ENCODE measurements at regions not wholly inside any gene's neighbourhood (a gene's known extent, or its start where the extent isn't known, plus 50 kb on each side); places are given as distances from the start of the nearest gene placed in this dataset.
A peak's percentile ranks its signal among the peaks of the same experiment; 100 is the strongest.

DNA sequence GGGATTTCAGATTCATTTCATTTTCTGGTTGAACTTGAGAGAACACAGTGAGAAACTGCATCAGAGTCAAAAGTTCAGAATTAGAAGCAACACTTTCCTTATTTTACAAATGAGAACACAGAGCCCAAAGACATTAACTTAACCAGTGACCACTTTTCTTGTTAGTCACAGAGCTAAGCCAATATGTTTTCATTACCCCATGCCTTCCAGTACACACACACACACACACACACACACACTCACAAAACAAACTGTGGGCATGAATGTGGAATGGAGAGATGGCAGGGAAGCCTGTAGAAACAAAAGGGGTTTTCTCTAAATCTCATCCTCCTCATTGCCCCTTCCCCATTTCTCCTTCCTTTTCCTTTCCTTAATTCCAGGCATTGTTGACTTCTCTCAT, 267.4 kb upstream of the GADL1 start:
- H3K27ac Mint-ChIP-seq: no peak overlapping the region
- ATAC-seq (replicated peaks): no peak
- H3K4me1 Mint-ChIP-seq (ENCODE audit: low read depth in 2 of 2): peaks cover 4% of the 10 kb centered on the region in 2 donors
- no peak for DNase-seq
- H3K36me3 Mint-ChIP-seq (ENCODE audit: insufficient read depth): no peaks in the 10 kb centered on the region
- no peak overlapping the region for H3K4me3 Mint-ChIP-seq
- no peaks in the 10 kb centered on the region for H3K9me3 Mint-ChIP-seq
- H3K27me3 Mint-ChIP-seq: no peaks in the 10 kb centered on the region

DNA sequence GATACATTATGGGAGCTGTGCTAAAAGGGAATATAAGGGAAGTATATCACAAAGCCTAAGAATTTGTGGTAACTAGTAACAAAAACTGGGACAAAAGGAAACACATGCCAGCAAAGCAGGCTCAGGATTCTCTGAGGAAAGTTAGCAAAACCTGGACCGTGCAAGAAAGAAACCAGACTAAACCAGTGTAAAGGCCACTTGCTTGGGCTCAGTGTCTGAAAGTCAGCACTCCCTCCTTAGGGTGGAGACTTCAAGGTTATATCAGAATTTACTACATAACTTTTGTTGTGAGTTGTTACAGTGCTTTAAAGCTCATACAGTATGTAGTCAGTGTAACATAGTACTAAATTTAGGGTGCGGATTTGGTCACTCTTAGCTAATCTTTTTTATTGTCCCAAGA, 269.9 kb upstream of the GADL1 start:
- no peaks in the 10 kb centered on the region for H3K27me3 Mint-ChIP-seq
- DNase-seq: no peak
- no peaks in the 10 kb centered on the region for H3K4me1 Mint-ChIP-seq (ENCODE audit: low read depth in 2 of 2)
- H3K9me3 Mint-ChIP-seq: no peaks in the 10 kb centered on the region
- H3K27ac Mint-ChIP-seq: no peak overlapping the region
- H3K4me3 Mint-ChIP-seq: no peak overlapping the region
- ATAC-seq (replicated peaks): no peak
- no peaks in the 10 kb centered on the region for H3K36me3 Mint-ChIP-seq (ENCODE audit: insufficient read depth)

DNA sequence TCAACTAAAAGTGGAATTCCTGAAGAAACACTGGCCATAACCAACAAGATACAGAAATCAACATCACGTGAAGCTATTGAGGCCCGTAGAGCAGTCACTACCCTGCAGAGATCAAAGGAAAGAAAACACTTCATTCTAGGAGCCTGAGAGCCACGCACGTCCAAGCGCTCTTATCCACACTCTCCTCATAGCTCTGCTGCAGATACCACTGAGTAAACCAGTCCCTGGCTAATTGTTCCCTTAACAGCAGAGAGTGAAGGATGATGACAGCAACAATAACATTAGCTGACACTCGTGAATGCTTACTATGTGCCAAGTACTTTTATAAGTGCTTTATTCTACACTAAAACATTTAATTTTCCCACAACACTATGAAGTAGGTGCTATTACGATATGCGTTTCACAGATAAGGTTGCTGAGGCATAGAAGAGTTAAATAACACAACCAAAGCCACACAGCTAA, 271.0 kb upstream of the GADL1 start:
- ATAC-seq (replicated peaks): no peak
- DNase-seq: no peak

DNA sequence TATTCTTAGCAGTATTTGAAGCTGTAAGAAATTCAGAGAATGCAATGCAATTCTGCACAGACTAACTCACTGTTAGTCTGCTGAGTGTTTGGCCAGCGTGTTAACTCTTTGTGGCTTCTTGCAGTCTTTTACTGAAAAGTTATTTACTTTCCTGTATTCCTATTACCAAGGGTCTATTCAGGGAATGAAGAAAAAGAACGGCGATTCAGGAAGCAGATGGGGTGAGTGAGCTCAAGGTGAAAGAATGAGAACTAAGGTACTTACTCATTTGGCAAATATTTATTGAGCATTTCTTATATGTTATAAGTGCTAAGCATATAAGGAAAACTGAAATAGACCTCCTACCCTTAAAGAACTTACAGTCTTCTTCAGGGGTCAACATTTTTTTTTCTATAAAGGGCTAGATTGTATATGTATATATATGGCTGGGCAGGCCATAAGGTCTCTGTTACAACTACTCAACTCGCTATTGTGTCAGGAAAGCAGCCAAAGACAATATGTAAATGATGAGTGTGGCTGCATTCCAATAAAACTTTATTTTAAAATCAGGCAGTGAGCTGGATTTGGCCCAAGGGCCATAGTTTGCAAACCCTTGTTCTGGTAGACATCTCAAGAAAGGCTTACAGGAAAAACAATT, 271.9 kb upstream of the GADL1 start:
- H3K36me3 Mint-ChIP-seq (ENCODE audit: insufficient read depth): no peaks in the 10 kb centered on the region
- no peak for ATAC-seq (replicated peaks)
- H3K4me3 Mint-ChIP-seq: no peak overlapping the region
- no peaks in the 10 kb centered on the region for H3K27me3 Mint-ChIP-seq
- DNase-seq: no peak
- H3K27ac Mint-ChIP-seq: peak overlapping the region in 1 of 2 donors; percentile 59
- no peaks in the 10 kb centered on the region for H3K9me3 Mint-ChIP-seq
- peaks cover 0 to 2% of the 10 kb centered on the region in 2 donors for H3K4me1 Mint-ChIP-seq (ENCODE audit: low read depth in 2 of 2)

More for the DNA sequence above, 271.0 kb upstream of the GADL1 start:
- Mint-ChIP-seq H3K27me3 (no peaks in the 10 kb centered on the region), H3K27ac (no peak overlapping the region), H3K4me1 (ENCODE audit: low read depth in 2 of 2) (no peaks in the 10 kb centered on the region), H3K4me3 (no peak overlapping the region), H3K9me3 (no peaks in the 10 kb centered on the region), H3K36me3 (ENCODE audit: insufficient read depth) (no peaks in the 10 kb centered on the region)

DNA sequence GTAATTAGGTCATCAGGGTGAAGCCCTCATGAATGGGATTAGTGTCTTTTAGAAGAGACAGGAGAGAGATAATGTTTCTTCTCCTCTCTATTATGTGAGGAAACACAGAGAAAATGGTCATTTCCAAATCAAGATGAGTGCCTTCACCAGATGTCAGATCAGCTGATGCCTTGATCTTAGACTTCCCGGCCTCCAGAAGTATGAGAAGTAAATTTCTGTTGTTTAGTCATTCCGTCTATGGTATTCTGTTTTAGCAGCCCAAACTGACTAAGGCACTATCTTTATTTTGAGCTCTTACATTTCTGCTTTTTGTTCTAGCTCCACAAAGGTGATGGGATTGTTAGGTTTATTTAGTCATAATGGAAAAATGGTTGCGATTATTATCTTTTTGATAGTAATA, 273.2 kb upstream of the GADL1 start:
- no peaks in the 10 kb centered on the region for H3K9me3 Mint-ChIP-seq
- no peak for DNase-seq
- H3K36me3 Mint-ChIP-seq (ENCODE audit: insufficient read depth): no peaks in the 10 kb centered on the region
- H3K4me1 Mint-ChIP-seq (ENCODE audit: low read depth in 2 of 2): peaks cover 0 to 2% of the 10 kb centered on the region in 2 donors
- ATAC-seq (replicated peaks): no peak
- H3K4me3 Mint-ChIP-seq: no peak overlapping the region
- no peak overlapping the region for H3K27ac Mint-ChIP-seq
- no peaks in the 10 kb centered on the region for H3K27me3 Mint-ChIP-seq

DNA sequence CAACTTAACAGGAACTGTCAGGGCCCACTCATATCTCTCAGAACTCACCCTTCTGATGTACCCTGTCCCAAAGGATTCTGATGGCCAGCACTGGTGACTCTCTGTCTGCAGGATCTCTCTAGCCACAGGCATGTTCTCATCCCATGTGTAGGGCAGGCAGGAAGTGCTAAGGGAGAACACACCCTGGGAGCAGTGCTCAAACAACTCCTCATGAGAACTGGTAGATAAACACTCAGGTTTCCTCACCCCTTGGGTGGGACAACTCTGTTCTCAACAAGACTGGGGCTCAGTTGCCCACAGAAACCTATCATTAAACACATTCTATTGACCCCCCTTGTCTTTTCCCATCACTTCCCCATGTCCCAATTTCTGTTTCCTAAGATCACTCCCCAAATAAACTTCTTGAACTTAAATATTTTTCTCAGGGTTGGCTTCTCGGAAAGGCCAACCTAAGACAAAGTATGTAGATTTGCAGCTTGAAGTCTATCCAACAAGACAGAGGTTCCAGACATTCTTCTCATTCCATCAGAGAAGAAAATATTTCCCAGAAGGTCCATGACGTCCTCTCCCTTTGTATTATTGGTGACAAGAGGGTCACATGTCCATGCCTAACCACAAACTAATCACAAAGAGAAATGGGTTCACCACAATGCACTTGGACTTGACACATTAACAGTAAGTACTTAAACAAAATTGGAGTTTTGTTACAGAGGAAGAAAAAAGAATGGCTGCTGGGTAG, 276.6 kb upstream of the GADL1 start:
- no peak overlapping the region for H3K4me3 Mint-ChIP-seq
- DNase-seq: no peak
- no peaks in the 10 kb centered on the region for H3K9me3 Mint-ChIP-seq
- no peaks in the 10 kb centered on the region for H3K36me3 Mint-ChIP-seq (ENCODE audit: insufficient read depth)
- H3K4me1 Mint-ChIP-seq (ENCODE audit: low read depth in 2 of 2): peaks cover 0 to 2% of the 10 kb centered on the region in 2 donors
- H3K27me3 Mint-ChIP-seq: no peaks in the 10 kb centered on the region
- no peak for ATAC-seq (replicated peaks)
- no peak overlapping the region for H3K27ac Mint-ChIP-seq

DNA sequence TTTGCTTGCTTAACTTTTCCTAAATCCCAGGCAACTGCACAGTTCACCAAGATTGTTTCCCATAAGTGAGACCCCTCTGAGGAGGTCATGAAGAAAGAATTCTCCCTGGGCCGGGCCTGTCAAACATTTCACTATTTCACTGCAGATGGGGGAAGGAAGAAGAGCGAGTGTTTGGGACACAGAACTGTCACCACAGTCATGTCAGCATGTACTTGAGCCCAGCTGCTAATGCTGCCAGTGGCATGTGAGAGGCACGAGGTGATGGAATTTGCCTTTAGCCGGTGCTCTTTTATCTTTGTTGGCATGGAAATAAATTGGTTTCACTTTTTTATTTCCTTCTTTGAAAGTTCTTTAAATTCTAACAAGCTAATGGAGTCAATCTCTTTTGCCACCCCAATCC, 277.9 kb upstream of the GADL1 start:
- H3K27ac Mint-ChIP-seq: no peak overlapping the region
- H3K9me3 Mint-ChIP-seq: no peaks in the 10 kb centered on the region
- peaks cover 0 to 2% of the 10 kb centered on the region in 2 donors for H3K4me1 Mint-ChIP-seq (ENCODE audit: low read depth in 2 of 2)
- H3K36me3 Mint-ChIP-seq (ENCODE audit: insufficient read depth): no peaks in the 10 kb centered on the region
- no peak for DNase-seq
- no peak overlapping the region for H3K4me3 Mint-ChIP-seq
- no peak for ATAC-seq (replicated peaks)
- H3K27me3 Mint-ChIP-seq: no peaks in the 10 kb centered on the region

DNA sequence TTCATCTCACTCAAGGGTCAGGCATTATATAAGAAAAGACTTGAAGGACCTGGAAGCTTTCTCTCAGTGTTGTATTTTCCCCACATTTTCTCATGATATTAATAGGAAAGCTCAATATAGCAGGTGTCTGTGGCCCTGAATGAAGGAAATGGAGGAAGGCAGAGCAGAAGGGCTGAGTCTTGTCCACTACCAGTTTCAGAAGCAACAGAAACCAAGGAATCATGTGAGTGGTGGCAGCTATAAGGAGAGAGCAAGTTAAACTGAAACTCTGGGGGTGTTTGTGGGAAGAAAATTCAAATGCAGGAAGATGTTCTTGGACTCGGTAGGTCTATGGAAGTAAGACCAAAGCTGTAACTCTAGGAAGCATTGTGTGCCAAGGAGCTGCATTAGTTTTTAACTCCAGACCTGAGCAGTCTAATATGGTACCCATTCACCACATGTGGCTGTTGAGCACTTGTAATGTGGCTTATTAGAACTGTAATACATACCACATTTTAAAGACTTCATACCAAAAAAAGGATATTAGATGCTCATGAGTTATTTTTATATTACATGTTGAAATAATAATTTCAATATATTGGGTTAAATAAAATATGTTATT, 278.8 kb upstream of the GADL1 start:
- Mint-ChIP-seq H3K4me3 (no peak overlapping the region), H3K27me3 (no peaks in the 10 kb centered on the region), H3K36me3 (ENCODE audit: insufficient read depth) (no peaks in the 10 kb centered on the region), H3K4me1 (ENCODE audit: low read depth in 2 of 2) (peaks cover 0 to 6% of the 10 kb centered on the region in 2 donors), H3K27ac (no peak overlapping the region), H3K9me3 (no peaks in the 10 kb centered on the region)
- ATAC-seq (replicated peaks) (no peak), DNase-seq (no peak)

DNA sequence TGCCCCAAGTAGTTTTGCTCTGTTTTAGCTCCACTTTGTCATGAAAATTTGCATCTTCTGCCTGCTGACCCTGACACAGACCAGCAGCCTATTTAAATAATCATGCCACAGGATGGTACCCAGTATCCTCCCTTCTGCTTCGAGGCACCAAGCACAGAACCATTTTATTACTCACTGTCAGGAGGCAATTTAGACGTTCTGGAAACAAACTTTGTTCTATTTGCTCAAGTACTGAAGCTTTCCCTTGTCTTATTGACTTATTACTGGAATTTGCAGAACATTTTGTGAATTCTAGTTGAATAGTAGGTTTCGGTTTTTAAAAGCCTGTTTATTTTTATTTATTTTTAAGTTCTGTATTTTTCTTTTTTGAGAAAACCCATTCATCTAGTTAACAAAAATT, 279.6 kb upstream of the GADL1 start:
- no peak overlapping the region for H3K4me3 Mint-ChIP-seq
- H3K36me3 Mint-ChIP-seq (ENCODE audit: insufficient read depth): no peaks in the 10 kb centered on the region
- H3K27ac Mint-ChIP-seq: no peak overlapping the region
- no peaks in the 10 kb centered on the region for H3K9me3 Mint-ChIP-seq
- DNase-seq (no peak), ATAC-seq (replicated peaks) (no peak)
- H3K4me1 Mint-ChIP-seq (ENCODE audit: low read depth in 2 of 2): peaks cover 0 to 6% of the 10 kb centered on the region in 2 donors
- H3K27me3 Mint-ChIP-seq: no peaks in the 10 kb centered on the region

DNA sequence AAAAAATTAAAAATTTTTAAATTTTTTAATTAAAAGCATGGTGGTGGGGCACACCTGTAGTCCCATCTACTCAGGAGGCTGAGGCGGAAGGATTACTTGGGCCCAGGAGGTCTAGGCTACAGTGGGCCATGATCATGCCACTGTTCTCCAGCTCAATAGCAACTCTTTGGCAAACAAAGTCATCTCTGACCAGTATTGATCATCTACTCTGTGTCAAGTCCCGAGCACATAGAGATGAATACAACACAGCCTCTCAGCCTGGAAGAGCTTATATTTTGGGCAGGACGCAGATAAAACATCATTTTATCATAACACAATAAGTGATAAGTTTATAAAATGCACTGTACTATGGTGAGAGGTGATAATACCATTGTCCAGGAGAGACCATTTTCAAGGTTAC, 281.6 kb upstream of the GADL1 start:
- Mint-ChIP-seq H3K4me1 (ENCODE audit: low read depth in 2 of 2) (peaks cover 0 to 4% of the 10 kb centered on the region in 2 donors), H3K4me3 (no peak overlapping the region), H3K27me3 (no peaks in the 10 kb centered on the region), H3K9me3 (no peaks in the 10 kb centered on the region), H3K27ac (no peak overlapping the region), H3K36me3 (ENCODE audit: insufficient read depth) (no peaks in the 10 kb centered on the region)
- no peak for DNase-seq
- ATAC-seq (replicated peaks): no peak

DNA sequence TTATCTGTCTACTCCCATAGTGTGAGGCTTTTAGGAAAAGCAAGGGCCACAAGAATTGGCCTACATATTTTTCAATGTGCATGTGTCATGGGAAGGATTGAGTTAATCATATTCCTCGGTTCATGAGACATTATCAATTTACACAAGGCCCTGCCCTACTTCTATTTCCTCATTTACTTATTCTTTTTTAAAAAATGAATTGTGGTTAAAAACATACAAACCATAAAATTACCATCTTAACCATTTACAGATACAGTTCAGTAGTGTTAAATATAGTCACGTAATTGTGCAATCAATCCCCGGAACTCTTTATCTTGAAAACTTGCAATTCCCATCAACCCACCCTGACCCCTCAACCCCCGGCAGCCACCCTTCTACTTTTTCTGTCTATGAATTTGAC, 284.0 kb upstream of the GADL1 start:
- no peak for DNase-seq
- H3K4me1 Mint-ChIP-seq (ENCODE audit: low read depth in 2 of 2): peaks cover 0 to 4% of the 10 kb centered on the region in 2 donors
- peak; percentile 56 for ATAC-seq (replicated peaks)
- H3K4me3 Mint-ChIP-seq: peak overlapping the region in 1 of 2 donors; percentile 9
- no peaks in the 10 kb centered on the region for H3K27me3 Mint-ChIP-seq
- H3K36me3 Mint-ChIP-seq (ENCODE audit: insufficient read depth): no peaks in the 10 kb centered on the region
- H3K9me3 Mint-ChIP-seq: no peaks in the 10 kb centered on the region
- no peak overlapping the region for H3K27ac Mint-ChIP-seq

DNA sequence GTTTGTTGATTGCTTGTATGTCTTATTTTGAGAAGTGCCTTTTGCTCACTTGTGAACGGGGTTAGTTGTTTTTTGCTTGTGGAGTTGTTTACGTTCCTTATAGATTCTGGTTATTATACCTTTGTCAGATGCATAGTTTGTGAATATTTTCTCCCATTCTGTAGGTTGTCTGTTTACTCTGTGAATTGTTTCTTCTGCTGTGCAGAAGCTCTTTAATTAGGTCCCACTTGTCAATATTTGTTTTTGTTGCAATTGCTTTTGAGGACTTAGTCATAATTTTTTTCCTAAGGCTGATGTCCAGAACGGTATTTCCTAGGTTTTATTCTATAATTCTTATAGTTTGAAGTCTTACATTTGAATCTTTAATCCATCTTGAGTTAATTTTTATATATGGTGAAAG, 285.3 kb upstream of the GADL1 start:
- H3K27ac Mint-ChIP-seq: no peak overlapping the region

DNA sequence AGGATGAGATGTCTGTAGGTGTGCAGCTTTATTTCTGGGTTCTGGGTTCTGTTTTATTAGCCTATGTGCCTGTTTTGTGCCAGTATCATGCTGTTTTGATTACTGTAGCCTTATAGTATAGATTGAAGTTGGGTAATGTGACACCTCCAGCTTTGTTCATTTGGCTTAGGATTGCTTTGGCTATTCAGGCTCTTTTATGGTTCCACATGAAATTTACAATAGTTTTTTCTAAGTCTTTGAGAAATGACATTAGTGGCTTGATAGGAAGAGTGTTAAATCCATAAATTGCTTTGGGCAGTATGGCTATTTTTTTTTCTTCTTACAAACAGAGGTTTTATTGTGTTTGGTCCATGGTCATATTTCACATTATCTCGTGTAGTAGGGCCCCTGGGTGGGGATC, 285.8 kb upstream of the GADL1 start:
- H3K4me1 Mint-ChIP-seq (ENCODE audit: low read depth in 2 of 2): peaks cover 0 to 4% of the 10 kb centered on the region in 2 donors
- H3K27ac Mint-ChIP-seq: peak overlapping the region in 1 of 2 donors; percentile 10
- no peaks in the 10 kb centered on the region for H3K27me3 Mint-ChIP-seq
- H3K36me3 Mint-ChIP-seq (ENCODE audit: insufficient read depth): no peaks in the 10 kb centered on the region
- no peak for ATAC-seq (replicated peaks)
- H3K4me3 Mint-ChIP-seq: no peak overlapping the region
- no peaks in the 10 kb centered on the region for H3K9me3 Mint-ChIP-seq
- DNase-seq: no peak

More for the DNA sequence above, 285.3 kb upstream of the GADL1 start:
- ATAC-seq (replicated peaks) (no peak), DNase-seq (no peak)
- no peaks in the 10 kb centered on the region for H3K27me3 Mint-ChIP-seq
- H3K9me3 Mint-ChIP-seq: no peaks in the 10 kb centered on the region
- no peaks in the 10 kb centered on the region for H3K36me3 Mint-ChIP-seq (ENCODE audit: insufficient read depth)
- H3K4me3 Mint-ChIP-seq: no peak overlapping the region
- H3K4me1 Mint-ChIP-seq (ENCODE audit: low read depth in 2 of 2): peaks cover 0 to 4% of the 10 kb centered on the region in 2 donors

DNA sequence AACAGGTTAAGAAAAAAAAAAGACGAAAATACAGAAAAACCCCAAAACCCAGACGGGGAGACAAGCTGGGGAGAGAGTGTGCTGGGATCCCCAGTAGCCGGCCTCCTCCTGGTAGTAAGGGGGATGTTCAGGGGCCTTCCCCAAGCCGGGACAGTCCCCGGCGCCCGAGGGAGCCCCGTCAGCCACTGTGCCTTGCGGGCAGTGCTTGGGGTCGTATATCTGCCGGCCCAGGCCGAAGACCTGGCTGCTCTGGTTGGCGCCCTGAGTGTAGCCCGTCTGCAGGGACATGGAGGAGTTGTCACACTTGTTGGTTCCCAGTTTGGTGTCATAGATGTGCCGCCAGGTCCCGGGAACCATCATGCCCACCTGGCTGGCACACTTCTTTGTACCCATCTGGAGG, 287.2 kb upstream of the GADL1 start:
- Mint-ChIP-seq H3K4me1 (ENCODE audit: low read depth in 2 of 2) (peaks cover 0 to 4% of the 10 kb centered on the region in 2 donors), H3K36me3 (ENCODE audit: insufficient read depth) (no peaks in the 10 kb centered on the region), H3K9me3 (no peaks in the 10 kb centered on the region), H3K4me3 (no peak overlapping the region), H3K27ac (no peak overlapping the region), H3K27me3 (no peaks in the 10 kb centered on the region)
- DNase-seq (no peak), ATAC-seq (replicated peaks) (no peak)
